WI38 (cell line): ENCODE measurements at regions not wholly inside any gene's neighbourhood (a gene's known extent, or its start where the extent isn't known, plus 50 kb on each side); places are given as distances from the start of the nearest gene placed in this dataset.

ENCODE experiments used
- H3K4me3 ChIP-seq: 2 replicates; pipeline ENCODE4 v1.5.1; 2011; ENCODE audit warnings: low read depth, mild to moderate bottlenecking, control low read depth, low read length
- TF ChIP-seq, protein P1 (sequence below): IDR thresholded peaks from 2 replicates; pipeline ENCODE4 v1.5.1; 2012; ENCODE audit warnings: low read depth, mild to moderate bottlenecking, control low read depth, low read length

DNA sequence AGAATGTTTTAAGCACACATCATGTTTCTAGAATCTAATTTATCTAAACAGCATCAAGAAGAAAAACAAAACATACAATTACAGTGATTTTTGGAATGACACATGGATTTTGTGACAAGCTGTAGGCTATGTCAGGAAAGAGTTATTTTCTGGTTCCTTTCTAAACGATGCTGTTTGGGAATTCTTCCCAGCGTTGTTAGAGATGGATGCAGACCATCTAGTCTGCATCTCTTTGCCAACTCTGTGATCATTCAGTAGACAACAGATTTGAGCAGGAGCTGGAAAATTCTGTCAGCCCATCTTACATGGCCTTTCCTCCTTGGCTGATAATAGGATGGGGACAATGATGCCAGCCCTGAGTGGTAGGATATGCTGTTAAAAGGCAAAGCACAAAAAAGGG lies 295.7 kb upstream of the TRPC7 start:
- no peak overlapping the region for H3K4me3 ChIP-seq
- TF ChIP-seq, protein P1, sequence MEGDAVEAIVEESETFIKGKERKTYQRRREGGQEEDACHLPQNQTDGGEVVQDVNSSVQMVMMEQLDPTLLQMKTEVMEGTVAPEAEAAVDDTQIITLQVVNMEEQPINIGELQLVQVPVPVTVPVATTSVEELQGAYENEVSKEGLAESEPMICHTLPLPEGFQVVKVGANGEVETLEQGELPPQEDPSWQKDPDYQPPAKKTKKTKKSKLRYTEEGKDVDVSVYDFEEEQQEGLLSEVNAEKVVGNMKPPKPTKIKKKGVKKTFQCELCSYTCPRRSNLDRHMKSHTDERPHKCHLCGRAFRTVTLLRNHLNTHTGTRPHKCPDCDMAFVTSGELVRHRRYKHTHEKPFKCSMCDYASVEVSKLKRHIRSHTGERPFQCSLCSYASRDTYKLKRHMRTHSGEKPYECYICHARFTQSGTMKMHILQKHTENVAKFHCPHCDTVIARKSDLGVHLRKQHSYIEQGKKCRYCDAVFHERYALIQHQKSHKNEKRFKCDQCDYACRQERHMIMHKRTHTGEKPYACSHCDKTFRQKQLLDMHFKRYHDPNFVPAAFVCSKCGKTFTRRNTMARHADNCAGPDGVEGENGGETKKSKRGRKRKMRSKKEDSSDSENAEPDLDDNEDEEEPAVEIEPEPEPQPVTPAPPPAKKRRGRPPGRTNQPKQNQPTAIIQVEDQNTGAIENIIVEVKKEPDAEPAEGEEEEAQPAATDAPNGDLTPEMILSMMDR, result no peak

DNA sequence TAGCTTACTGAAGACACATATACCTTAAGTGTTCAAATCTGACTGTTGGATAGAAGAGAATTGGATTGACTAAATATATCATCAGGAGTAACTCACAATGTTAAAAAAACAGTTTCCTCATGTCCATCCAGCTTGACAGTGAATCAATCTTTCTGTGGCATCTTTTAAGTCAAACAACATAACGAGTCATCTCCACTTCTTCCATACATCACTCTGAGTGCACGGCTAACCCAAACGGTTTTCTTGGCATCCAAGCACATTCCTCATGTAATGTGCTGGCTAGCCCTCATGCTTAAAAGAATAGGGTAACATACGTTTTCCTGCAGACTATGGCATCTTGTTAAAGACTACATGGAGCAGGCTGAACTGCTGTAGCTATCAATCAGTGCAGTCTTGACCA lies 291.5 kb upstream of the TRPC7 start:
- TF ChIP-seq, protein P1, result no peak
- no peak overlapping the region for H3K4me3 ChIP-seq

DNA sequence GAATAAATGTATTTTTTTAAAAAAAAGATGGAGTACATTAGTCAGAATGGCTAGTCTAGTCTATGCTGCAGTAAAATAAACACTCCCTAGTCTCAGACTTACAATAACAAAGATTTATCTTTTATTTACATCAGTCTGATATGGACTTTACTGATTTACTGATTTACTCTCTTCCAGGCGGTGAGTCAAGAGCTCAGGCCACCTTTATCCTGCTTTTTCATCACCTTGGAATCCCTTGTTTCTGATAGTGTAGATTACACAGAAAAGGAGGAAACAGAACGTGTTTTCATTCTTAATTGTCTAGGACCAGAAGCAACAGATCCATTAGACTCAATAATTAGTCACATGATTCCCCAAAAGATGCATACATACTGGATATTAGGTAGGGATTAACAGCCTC lies 290.1 kb upstream of the TRPC7 start:
- H3K4me3 ChIP-seq, result no peak overlapping the region
- TF ChIP-seq, protein P1, result no peak

DNA sequence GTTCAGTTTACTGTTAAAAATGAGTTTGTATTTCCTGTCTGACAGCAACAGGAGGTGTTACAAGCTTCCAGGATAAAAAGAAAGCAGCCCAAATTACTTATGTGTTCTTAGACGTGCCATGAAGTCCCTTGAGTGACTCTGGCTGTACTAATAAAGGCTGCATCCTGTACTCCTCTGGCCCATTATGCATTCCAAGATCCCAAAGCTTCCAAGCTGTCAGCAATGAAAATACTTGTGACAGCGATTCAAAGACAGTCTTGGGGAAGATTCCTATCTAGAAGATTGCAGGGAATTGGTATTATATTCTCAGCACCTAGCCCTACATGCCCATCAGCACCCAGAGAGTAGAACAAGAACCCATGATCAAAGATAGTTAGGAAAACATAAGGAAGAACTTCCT lies 281.6 kb upstream of the TRPC7 start:
- H3K4me3 ChIP-seq, result no peak overlapping the region
- TF ChIP-seq, protein P1, result no peak

DNA sequence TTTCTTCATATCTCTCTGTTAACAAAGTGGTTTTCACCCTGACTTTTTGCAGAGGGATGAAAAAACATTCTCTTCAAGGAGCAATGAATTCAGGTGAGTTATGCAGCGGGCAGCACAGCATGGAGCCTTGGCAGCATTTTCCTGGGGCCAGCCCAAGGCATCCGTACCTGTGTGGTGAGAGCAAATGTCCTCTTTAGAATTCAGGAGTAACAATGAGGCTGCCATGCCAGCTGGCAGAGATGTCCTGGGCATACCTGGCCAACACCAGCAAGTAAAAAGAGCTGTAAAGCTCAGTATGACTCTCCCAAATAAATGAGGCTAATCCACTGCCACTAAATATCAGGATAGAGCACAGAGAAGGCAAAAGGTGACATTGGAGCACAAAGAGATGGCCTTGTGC lies 277.6 kb upstream of the TRPC7 start:
- TF ChIP-seq, protein P1, result no peak
- no peak overlapping the region for H3K4me3 ChIP-seq

DNA sequence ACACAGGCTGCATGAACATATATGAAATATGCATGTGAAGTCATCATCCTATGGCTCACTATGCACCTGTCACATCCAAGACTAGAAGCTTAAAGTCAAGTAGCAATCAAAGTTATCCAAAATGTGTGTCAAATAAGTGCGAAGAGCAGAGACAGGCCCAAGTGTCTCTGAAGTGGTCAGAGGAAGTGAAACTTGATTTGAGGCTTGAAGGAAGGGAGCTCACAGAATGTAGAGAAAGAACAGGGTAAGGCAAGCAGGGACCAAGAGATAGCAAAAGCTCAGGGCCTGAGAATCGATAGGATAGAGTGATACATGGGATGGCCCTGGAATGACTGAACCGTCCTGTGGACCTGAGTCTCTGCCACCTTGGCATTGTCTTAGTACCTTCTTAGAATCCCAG lies 274.3 kb upstream of the TRPC7 start:
- TF ChIP-seq, protein P1, result no peak
- H3K4me3 ChIP-seq, result no peak overlapping the region

DNA sequence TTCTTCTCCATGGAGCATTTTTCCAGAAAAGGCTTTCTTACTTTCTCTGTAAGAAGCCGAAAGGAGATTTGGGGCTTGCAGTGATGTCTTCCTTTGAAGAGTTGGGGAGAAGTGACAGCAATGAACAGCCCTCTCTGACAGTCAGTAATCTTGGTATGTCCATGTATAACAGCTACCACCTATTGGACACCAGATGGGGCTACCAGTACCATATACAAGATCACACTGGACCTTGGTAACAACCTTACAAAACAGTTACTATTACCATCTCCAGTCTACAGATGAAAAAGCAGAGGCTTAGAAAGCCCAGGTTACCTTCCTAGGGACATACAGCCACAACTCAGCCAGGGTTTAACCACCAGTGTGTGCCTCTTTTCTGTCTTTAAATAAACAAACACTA lies 272.7 kb upstream of the TRPC7 start:
- no peak overlapping the region for H3K4me3 ChIP-seq

More for the DNA sequence above, 272.7 kb upstream of the TRPC7 start:
- TF ChIP-seq, protein P1, result no peak
